LNCaP clone FGC (cell line): ENCODE measurements at regions not wholly inside any gene's neighbourhood (a gene's known extent, or its start where the extent isn't known, plus 50 kb on each side); places are given as distances from the start of the nearest gene placed in this dataset.

Source experiments
- DNase-seq: peaks from one replicate; pipeline ENCODE4 v3.0.0-alpha.2; 2011; ENCODE audit warnings: low read depth
- H3K4me3 ChIP-seq: 2 replicates; pipeline ENCODE4 v1.5.1; 2011; ENCODE audit warnings: mild to moderate bottlenecking, low read depth, low read length, control low read depth
- CTCF ChIP-seq: IDR thresholded peaks from 2 replicates; pipeline ENCODE4 v1.5.1; 2012; ENCODE audit warnings: mild to moderate bottlenecking; ENCODE audit not compliant: control insufficient read depth, insufficient read depth; ENCODE audit errors: extremely low read depth

GRCh38 chr11:116557282-116557681, 215.5 kb downstream of the BUD13 start:
- TF ChIP-seq CTCF = no peak
- no peak overlapping the region for H3K4me3 ChIP-seq
- no peak for DNase-seq

DNA sequence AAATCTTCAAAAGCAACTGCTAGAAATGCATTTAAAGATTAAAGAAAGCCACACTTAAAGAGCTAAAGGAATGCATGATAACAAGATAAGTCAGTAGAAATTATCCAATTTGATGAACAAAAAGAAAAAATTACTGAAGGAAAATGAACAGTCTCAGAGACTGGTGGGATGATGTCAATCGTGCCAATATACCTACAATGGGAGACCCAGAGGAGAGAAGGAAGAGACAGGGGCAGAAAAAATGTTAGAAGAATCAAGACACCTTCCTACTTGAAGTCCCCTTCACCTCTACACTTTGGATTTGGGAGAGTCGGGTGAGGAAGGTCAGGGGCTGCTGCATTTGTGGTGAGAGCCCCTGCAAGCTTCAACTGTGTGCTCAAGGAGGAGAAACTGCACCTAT, 216.3 kb downstream of the BUD13 start:
- no peak for DNase-seq
- TF ChIP-seq CTCF = no peak
- no peak overlapping the region for H3K4me3 ChIP-seq

- peak; percentile 35 for TF ChIP-seq CTCF
- H3K4me3 ChIP-seq = no peak overlapping the region
- DNase-seq = no peak
Observed at GRCh38 chr11:116553482-116553881, 219.3 kb downstream of the BUD13 start.

GRCh38 chr11:116551576-116551975, 221.2 kb downstream of the BUD13 start:
- no peak overlapping the region for H3K4me3 ChIP-seq
- no peak for DNase-seq
- no peak for TF ChIP-seq CTCF

GRCh38 chr11:116548256-116548655, 224.5 kb downstream of the BUD13 start:
- no peak for DNase-seq
- no peak for TF ChIP-seq CTCF
- H3K4me3 ChIP-seq = no peak overlapping the region

DNA sequence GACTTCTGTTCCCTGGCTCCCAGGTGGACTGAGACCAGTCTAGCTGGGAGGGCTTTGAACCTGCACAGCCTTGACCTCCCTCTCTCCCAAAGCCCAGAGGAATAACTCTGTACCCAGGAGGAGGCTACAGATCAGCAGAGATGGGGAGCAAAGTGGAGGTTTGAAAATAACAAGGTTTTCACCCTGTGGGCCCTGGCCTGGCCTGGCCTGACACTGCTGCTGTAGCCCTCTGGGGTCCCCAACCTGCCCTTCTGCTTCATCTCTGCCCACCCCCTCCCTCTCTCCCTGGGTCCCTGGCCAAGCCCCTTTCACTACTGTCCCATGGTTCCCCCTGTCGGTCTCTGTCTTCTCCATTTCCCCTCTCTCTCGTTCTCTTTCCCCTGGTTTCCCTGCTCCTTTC, 225.2 kb downstream of the BUD13 start:
- TF ChIP-seq CTCF = no peak
- DNase-seq = no peak
- no peak overlapping the region for H3K4me3 ChIP-seq

DNA sequence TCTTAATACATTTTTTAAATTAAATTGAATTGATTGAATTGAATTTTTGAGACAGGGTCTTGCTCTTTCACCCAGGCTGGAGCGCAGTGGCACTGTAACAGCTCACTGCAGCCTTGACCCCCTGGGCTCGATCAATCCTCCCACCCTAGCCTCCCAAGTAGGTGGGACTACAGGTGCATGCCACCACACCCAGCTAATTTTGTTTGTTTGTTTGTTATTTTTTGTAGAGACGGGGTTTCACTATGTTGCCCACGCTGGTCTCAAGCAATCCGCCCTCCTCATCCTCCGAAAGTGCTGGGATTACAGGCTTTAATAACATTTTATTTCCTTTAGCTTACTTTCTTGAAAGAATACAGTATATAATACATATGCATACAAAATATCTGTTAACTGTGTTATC, 226.9 kb downstream of the BUD13 start:
- no peak for DNase-seq
- no peak overlapping the region for H3K4me3 ChIP-seq
- TF ChIP-seq CTCF = no peak
